Trophoblast cell (in vitro differentiated cells and primary cell): ENCODE measurements at regions not wholly inside any gene's neighbourhood (a gene's known extent, or its start where the extent isn't known, plus 50 kb on each side); places are given as distances from the start of the nearest gene placed in this dataset.

Experiments
- DNase-seq, 2 donors: peaks; one replicate each; pipeline ENCODE4 v3.0.0-alpha.2; 2016
- H2AFZ ChIP-seq: 2 replicates; pipeline ENCODE4 v1.6.1; 2013; ENCODE audit warnings: low read length, moderate library complexity, mild to moderate bottlenecking; ENCODE audit not compliant: insufficient read depth, poor library complexity
- H2AK5ac ChIP-seq: 2 replicates; pipeline ENCODE4 v1.6.1; 2013; ENCODE audit warnings: mild to moderate bottlenecking, low read length
- H2BK120ac ChIP-seq: 2 replicates; pipeline ENCODE4 v1.6.1; 2013; ENCODE audit warnings: low read length, mild to moderate bottlenecking, moderate library complexity; ENCODE audit not compliant: insufficient read depth, poor library complexity
- H2BK12ac ChIP-seq: 2 replicates; pipeline ENCODE4 v1.6.1; 2013; ENCODE audit warnings: mild to moderate bottlenecking, low read length, moderate library complexity
- H2BK5ac ChIP-seq: 2 replicates; pipeline ENCODE4 v1.6.1; 2013; ENCODE audit warnings: low read length, low read depth, moderate library complexity, mild to moderate bottlenecking; ENCODE audit not compliant: poor library complexity
- H3K14ac ChIP-seq: 2 replicates; pipeline ENCODE4 v1.6.1; 2013; ENCODE audit warnings: mild to moderate bottlenecking, low read length
- H3K18ac ChIP-seq: 2 replicates; pipeline ENCODE4 v1.6.1; 2013; ENCODE audit warnings: mild to moderate bottlenecking, low read length
- H3K23ac ChIP-seq: 2 replicates; pipeline ENCODE4 v1.6.1; 2013; ENCODE audit warnings: low read length
- H3K27ac ChIP-seq: 2 replicates; pipeline ENCODE4 v1.5.1; 2013; ENCODE audit warnings: low read depth, mild to moderate bottlenecking, inconsistent platforms, low read length, moderate library complexity
- H3K27me3 ChIP-seq: 2 replicates; pipeline ENCODE4 v1.6.1; 2013; ENCODE audit warnings: inconsistent platforms, mild to moderate bottlenecking, low read length, moderate library complexity; ENCODE audit not compliant: insufficient read depth
- H3K36me3 ChIP-seq, 2 experiments: 1 replicate in 1 of 2; 2 replicates in 1 of 2; pipeline ENCODE4 v1.6.1; 2013; ENCODE audit warnings: low read length in 2 of 2, mild to moderate bottlenecking in 2 of 2, moderate library complexity in 1 of 2; ENCODE audit not compliant: insufficient read depth in 2 of 2, control insufficient read depth in 1 of 2
- H3K4ac ChIP-seq: 2 replicates; pipeline ENCODE4 v1.6.1; 2013; ENCODE audit warnings: low read depth, mild to moderate bottlenecking, low read length, moderate library complexity
- H3K4me1 ChIP-seq, 2 experiments: 1 replicate in 1 of 2; 2 replicates in 1 of 2; pipeline ENCODE4 v1.6.1; 2013; ENCODE audit warnings: low read length in 2 of 2, mild to moderate bottlenecking in 2 of 2, moderate library complexity in 1 of 2; ENCODE audit not compliant: insufficient read depth in 2 of 2, control insufficient read depth in 1 of 2
- H3K4me2 ChIP-seq: 2 replicates; pipeline ENCODE4 v1.6.1; 2013; ENCODE audit warnings: inconsistent platforms, mild to moderate bottlenecking, low read length, moderate library complexity
- H3K4me3 ChIP-seq: 2 replicates; pipeline ENCODE4 v1.5.1; 2013; ENCODE audit warnings: mild to moderate bottlenecking, low read depth, low read length, inconsistent platforms
- H3K79me1 ChIP-seq: one replicate; pipeline ENCODE4 v1.6.1; 2013; ENCODE audit warnings: low read length
- H3K79me2 ChIP-seq: 2 replicates; pipeline ENCODE4 v1.6.1; 2013; ENCODE audit warnings: low read length, mild to moderate bottlenecking; ENCODE audit not compliant: control insufficient read depth, insufficient read depth, poor library complexity
- H3K9ac ChIP-seq: 2 replicates; pipeline ENCODE4 v1.6.1; 2013; ENCODE audit warnings: mild to moderate bottlenecking, low read length
- H3K9me3 ChIP-seq: 2 replicates; pipeline ENCODE4 v1.6.1; 2013; ENCODE audit warnings: low read depth, mild to moderate bottlenecking, control low read depth, inconsistent platforms, low read length; ENCODE audit not compliant: insufficient read depth
- H4K12ac ChIP-seq: 2 replicates; pipeline ENCODE4 v1.6.1; 2013; ENCODE audit warnings: low read depth, mild to moderate bottlenecking, low read length, moderate library complexity
- H4K8ac ChIP-seq: 2 replicates; pipeline ENCODE4 v1.6.1; 2013; ENCODE audit warnings: low read depth, mild to moderate bottlenecking, low read length, moderate library complexity
- H4K91ac ChIP-seq: one replicate; pipeline ENCODE4 v1.6.1; 2013; ENCODE audit warnings: low read depth, mild to moderate bottlenecking, low read length, moderate library complexity
- WGBS: extraction: QIAGEN DNeasy Blood & Tissue Kit; methylation state at CpG from one replicate; pipeline ENCODE4 v1.1.7; 2013; ENCODE audit warnings: missing lambda C conversion rate; ENCODE audit not compliant: insufficient read length, insufficient coverage; ENCODE audit errors: extremely low coverage; 5-methylcytosine and 5-hydroxymethylcytosine counted together

DNA sequence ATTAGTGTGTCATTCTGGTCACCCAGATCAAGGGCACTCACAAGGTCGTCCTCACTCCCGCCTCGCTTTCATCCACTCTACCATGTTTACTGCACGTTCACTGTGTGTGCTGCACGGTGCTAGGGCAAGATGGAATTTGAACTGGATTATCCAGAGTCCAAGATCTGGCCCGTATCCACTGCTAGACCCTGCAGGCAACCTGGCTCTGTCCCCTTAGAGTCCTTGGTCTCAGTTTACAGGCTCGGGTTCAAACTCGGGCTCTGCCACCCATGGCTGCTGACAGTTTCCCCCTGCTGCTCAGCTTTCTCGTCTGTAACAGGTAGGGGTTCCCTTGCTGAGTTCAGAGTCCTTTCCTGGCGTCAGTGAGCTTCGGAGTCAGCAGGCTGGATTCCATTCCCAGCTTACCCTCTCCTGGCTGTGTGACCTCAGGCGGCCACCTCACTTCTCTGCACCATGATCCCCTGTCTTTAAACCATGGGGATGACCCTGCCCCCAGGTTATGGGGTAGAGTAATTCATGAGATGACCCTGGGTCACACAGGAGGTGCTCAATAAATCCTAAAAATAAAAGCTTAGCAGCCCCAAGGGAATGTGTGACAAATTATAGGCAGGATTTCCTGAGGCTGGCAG lies 79.6 kb upstream of the SLC6A6 start:
- Histone ChIP-seq H3K27me3 (no peaks in the 10 kb centered on the region), H3K9me3 (no peaks in the 10 kb centered on the region), H3K9ac (no peak overlapping the region), H3K36me3 (no peaks in the 10 kb centered on the region), H2AK5ac (peak overlapping the region; percentile 45), H3K4ac (no peak overlapping the region), H3K79me1 (peaks cover 27% of the 10 kb centered on the region), H3K23ac (no peak overlapping the region), H2BK12ac (peak overlapping the region; percentile 75), H4K8ac (no peak overlapping the region), H2BK5ac (no peak overlapping the region), H3K18ac (peak overlapping the region; percentile 30), H3K4me2 (no peak overlapping the region), H2AFZ (no peak overlapping the region), H4K12ac (no peak overlapping the region), H3K27ac (no peak overlapping the region), H3K14ac (peak overlapping the region; percentile 23), H3K79me2 (no peaks in the 10 kb centered on the region), H2BK120ac (peak overlapping the region; percentile 63), H3K4me3 (no peak overlapping the region), H3K4me1 (peaks cover 34 to 37% of the 10 kb centered on the region in 2 experiments), H4K91ac (peak overlapping the region; percentile 11)
- WGBS: no CpG with 5 or more reads among the region's 12 CpGs
- DNase-seq: peak in 1 of 2 donors; percentile 44

DNA sequence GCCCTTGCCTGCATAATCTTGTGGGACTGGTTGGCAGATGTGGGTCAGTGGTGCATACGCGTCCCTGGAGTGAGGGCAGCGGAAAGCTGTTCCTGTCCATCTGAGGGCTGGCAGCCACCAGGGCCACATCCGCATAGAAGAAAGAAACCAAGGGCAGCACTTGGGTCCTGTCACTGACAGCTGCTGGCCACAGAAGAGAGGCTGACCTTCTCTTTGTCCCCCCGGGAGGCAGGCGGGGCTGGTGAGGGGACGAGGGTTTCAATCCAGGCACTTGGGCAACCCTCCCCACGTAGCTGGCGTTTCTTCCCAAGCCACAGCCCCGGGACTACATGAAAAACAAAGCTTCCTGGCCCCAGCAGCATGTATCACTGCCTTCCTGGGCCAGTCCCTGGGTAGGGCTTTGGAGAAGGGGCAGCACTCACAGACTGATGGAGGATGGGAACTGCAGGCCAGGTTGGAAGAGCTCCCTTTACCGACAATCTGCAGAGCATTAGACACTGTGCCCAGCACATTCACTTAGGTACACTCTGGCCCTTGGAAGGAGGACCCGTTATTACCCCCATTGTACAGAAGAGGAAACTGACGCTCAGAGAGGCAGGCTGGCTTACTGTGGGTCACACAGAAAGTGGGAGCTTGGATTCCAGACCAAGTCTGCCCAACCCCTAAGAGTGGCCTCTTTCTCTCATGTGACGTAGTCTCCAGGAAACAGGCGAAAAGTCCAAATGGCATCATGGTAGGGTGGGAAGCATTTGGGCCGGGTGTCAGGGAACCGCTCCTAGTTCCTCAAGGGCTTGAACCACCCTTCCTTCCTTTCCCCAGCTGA lies 78.8 kb upstream of the SLC6A6 start:
- WGBS: no CpG with 5 or more reads among the region's 17 CpGs
- H3K14ac ChIP-seq: peak overlapping the region; percentile 78
- H3K4me3 ChIP-seq: no peak overlapping the region
- peaks cover 34 to 37% of the 10 kb centered on the region in 2 experiments for H3K4me1 ChIP-seq
- peak overlapping the region; percentile 63 for H2BK120ac ChIP-seq
- no peak for DNase-seq
- H3K4me2 ChIP-seq: no peak overlapping the region
- H3K27me3 ChIP-seq: no peaks in the 10 kb centered on the region
- H3K79me1 ChIP-seq: peaks cover 27% of the 10 kb centered on the region
- H3K27ac ChIP-seq: peak overlapping the region; percentile 36
- no peak overlapping the region for H3K23ac ChIP-seq
- peak overlapping the region; percentile 72 for H2AK5ac ChIP-seq
- no peaks in the 10 kb centered on the region for H3K79me2 ChIP-seq
- H3K18ac ChIP-seq: peak overlapping the region; percentile 55
- peak overlapping the region; percentile 94 for H4K91ac ChIP-seq
- H3K4ac ChIP-seq: peak overlapping the region; percentile 81
- no peaks in the 10 kb centered on the region for H3K36me3 ChIP-seq
- peak overlapping the region; percentile 15 for H2AFZ ChIP-seq
- peak overlapping the region; percentile 85 for H2BK5ac ChIP-seq
- H4K8ac ChIP-seq: peak overlapping the region; percentile 78
- H4K12ac ChIP-seq: peak overlapping the region; percentile 23
- H2BK12ac ChIP-seq: peak overlapping the region; percentile 75
- no peaks in the 10 kb centered on the region for H3K9me3 ChIP-seq
- no peak overlapping the region for H3K9ac ChIP-seq

DNA sequence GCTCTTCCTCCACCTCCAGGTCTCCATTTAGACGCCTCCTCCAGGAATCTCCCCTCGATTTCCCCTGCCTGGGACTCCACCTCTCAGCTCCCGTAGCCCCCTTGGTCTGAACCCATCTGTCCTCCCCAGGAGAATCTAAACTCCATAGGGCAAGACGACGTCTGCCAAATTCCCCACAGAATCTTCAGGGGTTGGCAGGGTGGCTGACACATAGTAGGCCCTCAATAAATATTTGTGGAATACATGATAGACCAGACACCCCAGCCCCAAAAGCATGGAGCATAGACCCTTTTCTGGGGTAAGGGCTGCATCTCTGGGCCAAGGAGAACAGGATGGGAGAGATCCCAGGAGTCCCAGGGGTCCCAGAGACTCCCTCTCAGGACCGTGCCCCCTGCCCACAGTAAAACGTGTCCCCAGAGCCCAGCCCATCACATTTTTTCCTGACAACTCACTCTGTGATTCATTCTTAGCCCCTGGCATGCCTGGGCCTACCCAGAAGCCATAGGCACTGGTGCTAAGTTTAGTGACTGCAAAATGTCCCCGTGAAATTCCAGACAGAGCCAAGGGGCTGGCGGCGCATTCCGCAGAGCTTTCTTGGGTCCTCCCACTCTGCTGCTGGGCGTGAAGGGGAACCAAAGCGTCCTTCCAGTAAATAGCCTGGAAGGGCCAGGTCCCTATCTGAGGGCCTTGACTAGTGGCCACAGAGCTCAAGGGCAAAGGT lies 78.0 kb upstream of the SLC6A6 start:
- DNase-seq: peak; percentile 92 to 93
- Histone ChIP-seq H3K4me3 (no peak overlapping the region), H3K79me2 (no peaks in the 10 kb centered on the region), H3K23ac (no peak overlapping the region), H3K9me3 (no peaks in the 10 kb centered on the region), H2BK120ac (peak overlapping the region; percentile 82), H3K4me2 (no peak overlapping the region), H3K18ac (peak overlapping the region; percentile 55), H4K12ac (peak overlapping the region; percentile 23), H3K79me1 (peaks cover 27% of the 10 kb centered on the region), H3K4ac (peak overlapping the region; percentile 81), H3K4me1 (peaks cover 34 to 36% of the 10 kb centered on the region in 2 experiments), H2AFZ (no peak overlapping the region), H3K27ac (peak overlapping the region; percentile 50), H4K91ac (peak overlapping the region; percentile 94), H3K27me3 (no peaks in the 10 kb centered on the region), H3K36me3 (no peaks in the 10 kb centered on the region), H2AK5ac (peak overlapping the region; percentile 72), H2BK5ac (peak overlapping the region; percentile 85), H4K8ac (peak overlapping the region; percentile 78), H3K9ac (no peak overlapping the region), H3K14ac (peak overlapping the region; percentile 78), H2BK12ac (peak overlapping the region; percentile 81)
- WGBS: no CpG with 5 or more reads among the region's 13 CpGs

DNA sequence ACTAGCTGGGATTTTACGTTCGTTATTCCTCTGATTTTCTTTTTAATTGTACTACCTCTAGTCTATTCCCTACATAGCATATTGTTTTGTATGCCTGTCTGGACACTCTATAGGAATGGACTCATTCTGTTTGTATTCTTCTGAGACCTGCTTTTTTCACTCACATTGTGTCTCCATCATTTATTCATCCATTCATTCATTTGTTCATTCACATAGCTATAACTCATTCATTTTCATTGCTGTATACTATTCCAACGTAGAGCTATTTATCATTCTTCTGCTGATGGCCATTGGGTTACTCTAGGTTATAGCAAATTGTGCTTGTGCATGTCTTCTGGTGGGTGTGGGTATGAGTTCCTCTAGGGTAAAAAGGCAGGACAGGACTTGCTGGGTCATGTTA lies 74.0 kb upstream of the SLC6A6 start:
- Histone ChIP-seq H3K4me3 (no peak overlapping the region), H3K27me3 (no peaks in the 10 kb centered on the region), H3K23ac (no peak overlapping the region), H2AFZ (no peak overlapping the region), H3K79me2 (no peaks in the 10 kb centered on the region), H3K4me1 (peaks cover 24 to 25% of the 10 kb centered on the region in 2 experiments), H3K18ac (no peak overlapping the region), H3K9me3 (no peaks in the 10 kb centered on the region), H3K79me1 (peaks cover 18% of the 10 kb centered on the region), H3K9ac (no peak overlapping the region), H3K4me2 (no peak overlapping the region), H2BK12ac (no peak overlapping the region), H3K36me3 (no peaks in the 10 kb centered on the region), H2BK120ac (no peak overlapping the region), H3K14ac (no peak overlapping the region), H4K8ac (no peak overlapping the region), H2BK5ac (no peak overlapping the region), H3K27ac (no peak overlapping the region), H4K91ac (no peak overlapping the region), H2AK5ac (no peak overlapping the region), H4K12ac (no peak overlapping the region), H3K4ac (no peak overlapping the region)
- WGBS: no CpG with 5 or more reads among the region's 3 CpGs
- DNase-seq: no peak
